Neuronal stem cell (in vitro differentiated cells): ENCODE measurements at regions not wholly inside any gene's neighbourhood (a gene's known extent, or its start where the extent isn't known, plus 50 kb on each side); places are given as distances from the start of the nearest gene placed in this dataset.

Experiments
- DNase-seq: peaks from one replicate; pipeline ENCODE4 v3.0.0-alpha.2; 2013; ENCODE audit warnings: low spot score
- H2AFZ ChIP-seq: one replicate; pipeline ENCODE4 v1.6.1; 2013; ENCODE audit warnings: mild to moderate bottlenecking, low read length, inconsistent platforms
- H2AK5ac ChIP-seq: 2 replicates; pipeline ENCODE4 v1.6.1; 2013; ENCODE audit warnings: low read depth, mild to moderate bottlenecking, inconsistent platforms, low read length, moderate library complexity, mixed read lengths
- H2BK120ac ChIP-seq: 2 replicates; pipeline ENCODE4 v1.6.1; 2013; ENCODE audit warnings: low read depth, mild to moderate bottlenecking, inconsistent platforms, low read length, moderate library complexity, mixed read lengths
- H2BK12ac ChIP-seq: one replicate; pipeline ENCODE4 v1.6.1; 2013; ENCODE audit warnings: low read length, inconsistent platforms
- H2BK15ac ChIP-seq: 2 replicates; pipeline ENCODE4 v1.6.1; 2013; ENCODE audit warnings: mild to moderate bottlenecking, low read length, inconsistent platforms, mixed read lengths
- H2BK5ac ChIP-seq: one replicate; pipeline ENCODE4 v1.6.1; 2013; ENCODE audit warnings: inconsistent platforms, mild to moderate bottlenecking, low read length, moderate library complexity
- H3K14ac ChIP-seq: one replicate; pipeline ENCODE4 v1.6.1; 2013; ENCODE audit warnings: low read length, inconsistent platforms
- H3K18ac ChIP-seq: 2 replicates; pipeline ENCODE4 v1.6.1; 2013; ENCODE audit warnings: low read length, inconsistent platforms
- H3K23ac ChIP-seq: 2 replicates; pipeline ENCODE4 v1.6.1; 2013; ENCODE audit warnings: low read depth, mild to moderate bottlenecking, mixed read lengths, low read length, inconsistent platforms; ENCODE audit not compliant: poor library complexity
- H3K27ac ChIP-seq: replicated peaks from 3 replicates; pipeline ENCODE4 v1.5.1; 2013; ENCODE audit warnings: low read length, inconsistent platforms
- H3K27me3 ChIP-seq, 3 experiments: 2 replicates each; pipeline ENCODE4 v1.6.1; 2013; ENCODE audit warnings: low read length in 3 of 3, mild to moderate bottlenecking in 2 of 3, inconsistent platforms in 1 of 3, low read depth in 1 of 3, mixed read lengths in 1 of 3, moderate library complexity in 1 of 3; ENCODE audit not compliant: control insufficient read depth in 3 of 3, insufficient read depth in 3 of 3
- H3K36me3 ChIP-seq, 2 donors: replicated peaks in 1 of 2; 2 replicates each; pipeline ENCODE4 v1.6.1; 2013; ENCODE audit warnings: low read length in 2 of 2; ENCODE audit not compliant: control insufficient read depth in 2 of 2, insufficient read depth in 2 of 2
- H3K4ac ChIP-seq: 2 replicates; pipeline ENCODE4 v1.6.1; 2013; ENCODE audit warnings: inconsistent platforms, mild to moderate bottlenecking, low read length, moderate library complexity
- H3K4me1 ChIP-seq, 2 donors: 1 replicate in 1 of 2; 2 replicates in 1 of 2; pipeline ENCODE4 v1.6.1; 2013; ENCODE audit warnings: low read length in 2 of 2, low read depth in 1 of 2; ENCODE audit not compliant: control insufficient read depth in 2 of 2, insufficient read depth in 1 of 2
- H3K4me2 ChIP-seq: one replicate; pipeline ENCODE4 v1.6.1; 2013; ENCODE audit warnings: mild to moderate bottlenecking, low read length, inconsistent platforms; ENCODE audit not compliant: insufficient read depth, poor library complexity, severe bottlenecking
- H3K4me3 ChIP-seq, 2 donors: 2 replicates each; pipeline ENCODE4 v1.5.1; 2013; ENCODE audit warnings: low read length in 2 of 2, mild to moderate bottlenecking in 2 of 2, inconsistent platforms in 1 of 2, moderate library complexity in 1 of 2
- H3K79me1 ChIP-seq: one replicate; pipeline ENCODE4 v1.6.1; 2013; ENCODE audit warnings: low read depth, mild to moderate bottlenecking, inconsistent platforms, low read length, moderate library complexity
- H3K9ac ChIP-seq: one replicate; pipeline ENCODE4 v1.6.1; 2013; ENCODE audit warnings: mild to moderate bottlenecking, low read depth, low read length, inconsistent platforms; ENCODE audit not compliant: poor library complexity
- H3K9me3 ChIP-seq, 2 donors: replicated peaks in 1 of 2; 2 replicates each; pipeline versions ENCODE3 to v1.6.1; 2013; ENCODE audit warnings: low read length in 2 of 2, mild to moderate bottlenecking in 2 of 2, inconsistent platforms in 1 of 2, low read depth in 1 of 2, mixed read lengths in 1 of 2, moderate library complexity in 1 of 2; ENCODE audit not compliant: control insufficient read depth in 2 of 2, insufficient read depth in 1 of 2
- H4K8ac ChIP-seq: one replicate; pipeline ENCODE4 v1.6.1; 2013; ENCODE audit warnings: low read depth, mild to moderate bottlenecking, inconsistent platforms, low read length, moderate library complexity
- H4K91ac ChIP-seq: one replicate; pipeline ENCODE4 v1.6.1; 2013; ENCODE audit warnings: low read length, low read depth, mild to moderate bottlenecking, inconsistent platforms; ENCODE audit not compliant: poor library complexity
- WGBS, 2 donors: extraction: QIAGEN DNeasy Blood & Tissue Kit; methylation state at CpG; one replicate each; pipeline ENCODE4 v1.1.7; 2013; ENCODE audit warnings: missing lambda C conversion rate in 2 of 2, mixed read lengths in 1 of 2; ENCODE audit not compliant: insufficient read length in 2 of 2, insufficient replicate concordance in 1 of 2; ENCODE audit errors: extremely low coverage in 2 of 2; 5-methylcytosine and 5-hydroxymethylcytosine counted together

- Histone ChIP-seq H3K4me1 (no peaks in the 10 kb centered on the region), H4K91ac (no peak overlapping the region), H3K9ac (no peak overlapping the region), H2BK12ac (no peak overlapping the region), H3K36me3 (no peaks in the 10 kb centered on the region), H2BK15ac (no peak overlapping the region), H3K27me3 (no peaks in the 10 kb centered on the region), H3K4ac (no peak overlapping the region), H3K4me3 (no peak overlapping the region), H2AK5ac (no peak overlapping the region), H3K23ac (no peak overlapping the region), H3K27ac (no peak overlapping the region), H3K14ac (no peak overlapping the region), H2BK5ac (no peak overlapping the region), H3K79me1 (no peaks in the 10 kb centered on the region), H3K9me3 (peaks cover 0 to 2% of the 10 kb centered on the region in 2 donors), H4K8ac (no peak overlapping the region), H2BK120ac (no peak overlapping the region), H3K4me2 (no peak overlapping the region), H3K18ac (no peak overlapping the region), H2AFZ (no peak overlapping the region)
- WGBS, 2 donors = no CpG with 5 or more reads among the region's 4 CpGs
- no peak for DNase-seq
Observed at GRCh38 chr1:184237588-184237987, 149.2 kb upstream of the C1orf21 start.

DNA sequence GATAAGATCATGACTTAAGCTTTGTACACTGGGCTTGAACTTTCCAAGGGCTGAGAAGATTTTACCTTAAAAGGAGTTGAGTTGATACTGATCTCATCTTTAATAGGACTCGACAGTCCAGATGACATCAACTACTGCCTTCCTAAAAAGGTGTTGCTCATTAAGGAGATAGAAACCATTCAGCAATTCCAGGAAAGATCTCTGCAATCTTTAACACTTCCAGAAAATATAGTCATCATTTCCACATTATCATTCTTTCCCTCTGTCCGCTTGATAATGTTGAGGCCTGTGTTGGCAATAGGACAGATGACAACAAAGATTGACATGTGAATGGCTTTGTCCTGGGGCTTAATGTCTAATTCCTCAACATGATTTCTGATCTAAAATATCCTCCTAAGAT lies 145.4 kb upstream of the C1orf21 start:
- Histone ChIP-seq H3K14ac (no peak overlapping the region), H4K8ac (no peak overlapping the region), H3K23ac (no peak overlapping the region), H3K27ac (no peak overlapping the region), H3K4me1 (no peaks in the 10 kb centered on the region), H3K79me1 (no peaks in the 10 kb centered on the region), H2BK120ac (no peak overlapping the region), H2BK12ac (no peak overlapping the region), H2AFZ (no peak overlapping the region), H3K4ac (no peak overlapping the region), H2BK5ac (no peak overlapping the region), H3K36me3 (no peaks in the 10 kb centered on the region), H3K18ac (no peak overlapping the region), H2AK5ac (no peak overlapping the region), H3K9me3 (no peaks in the 10 kb centered on the region), H3K4me3 (no peak overlapping the region), H2BK15ac (no peak overlapping the region), H3K4me2 (no peak overlapping the region), H4K91ac (no peak overlapping the region), H3K27me3 (no peaks in the 10 kb centered on the region), H3K9ac (no peak overlapping the region)
- no CpG with 5 or more reads among the region's 2 CpGs for WGBS, 2 donors
- DNase-seq = no peak

DNA sequence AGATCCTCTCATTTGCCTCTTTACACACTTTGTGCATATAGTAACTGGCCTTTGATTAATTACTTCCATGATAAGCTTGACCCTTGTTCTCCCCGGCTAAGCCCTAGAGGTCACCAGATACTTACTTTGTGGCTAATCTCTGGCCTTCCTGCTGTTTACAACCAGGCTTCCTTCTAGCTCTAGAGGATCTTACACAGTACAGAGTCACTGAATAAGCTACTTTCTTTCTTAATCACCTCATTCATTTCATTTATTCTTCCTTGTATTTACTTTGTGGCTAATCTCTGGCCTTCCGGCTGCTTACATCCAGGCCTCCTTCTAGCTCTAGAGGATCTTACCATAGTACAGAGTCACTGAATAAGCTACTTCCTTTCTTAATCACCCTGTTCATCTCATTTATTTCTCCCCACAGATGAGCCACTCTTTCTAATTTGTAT lies 144.3 kb upstream of the C1orf21 start:
- Histone ChIP-seq H2AFZ (no peak overlapping the region), H3K4ac (no peak overlapping the region), H3K9ac (no peak overlapping the region), H2BK5ac (no peak overlapping the region), H3K23ac (no peak overlapping the region), H3K14ac (no peak overlapping the region), H3K18ac (no peak overlapping the region), H3K27ac (no peak overlapping the region), H2BK120ac (no peak overlapping the region), H3K4me1 (no peaks in the 10 kb centered on the region), H4K8ac (no peak overlapping the region), H3K4me3 (no peak overlapping the region), H3K27me3 (no peaks in the 10 kb centered on the region), H2AK5ac (no peak overlapping the region), H2BK12ac (no peak overlapping the region), H3K4me2 (no peak overlapping the region), H3K9me3 (no peaks in the 10 kb centered on the region), H3K36me3 (no peaks in the 10 kb centered on the region), H2BK15ac (no peak overlapping the region), H4K91ac (no peak overlapping the region), H3K79me1 (no peaks in the 10 kb centered on the region)
- peak; percentile 21 for DNase-seq
- WGBS, 2 donors = no CpG with 5 or more reads among the region's 2 CpGs

DNA sequence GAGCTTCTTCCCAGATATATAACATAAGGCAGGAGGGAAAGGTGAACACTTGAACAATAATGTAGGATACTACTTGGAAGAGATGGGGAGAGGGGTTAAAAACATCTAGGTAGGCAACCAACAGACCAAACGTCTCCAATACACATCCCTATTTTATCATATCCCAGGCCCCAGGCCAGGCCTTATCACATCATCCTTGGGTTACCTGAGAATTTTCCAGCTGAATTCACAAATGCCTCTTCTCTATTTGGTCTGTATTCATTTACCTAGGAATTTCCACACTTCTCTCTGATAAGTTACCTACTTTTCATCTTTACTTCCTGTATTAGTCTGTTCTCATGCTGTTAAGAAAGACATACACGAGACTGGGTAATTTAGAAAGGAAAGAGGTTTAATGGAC lies 141.9 kb upstream of the C1orf21 start:
- no peak overlapping the region for H3K4ac ChIP-seq

More for the DNA sequence above, 141.9 kb upstream of the C1orf21 start:
- H2BK12ac ChIP-seq = no peak overlapping the region
- no peak overlapping the region for H2BK5ac ChIP-seq
- H3K18ac ChIP-seq = no peak overlapping the region
- H3K9ac ChIP-seq = no peak overlapping the region
- no peaks in the 10 kb centered on the region for H3K9me3 ChIP-seq
- H2BK15ac ChIP-seq = no peak overlapping the region
- H2BK120ac ChIP-seq = no peak overlapping the region
- no peak for DNase-seq
- H3K14ac ChIP-seq = no peak overlapping the region
- H2AFZ ChIP-seq = no peak overlapping the region
- H4K8ac ChIP-seq = no peak overlapping the region
- H3K27me3 ChIP-seq = no peaks in the 10 kb centered on the region
- no peak overlapping the region for H2AK5ac ChIP-seq
- WGBS, 2 donors = no CpG with 5 or more reads among the region's 2 CpGs
- no peaks in the 10 kb centered on the region for H3K36me3 ChIP-seq
- H3K79me1 ChIP-seq = no peaks in the 10 kb centered on the region
- peaks cover 0 to 2% of the 10 kb centered on the region in 2 donors for H3K4me1 ChIP-seq
- no peak overlapping the region for H3K27ac ChIP-seq
- no peak overlapping the region for H4K91ac ChIP-seq
- no peak overlapping the region for H3K4me3 ChIP-seq
- no peak overlapping the region for H3K4me2 ChIP-seq
- no peak overlapping the region for H3K23ac ChIP-seq
